ENCODE measurements at regions not wholly inside any gene's neighbourhood (a gene's known extent, or its start where the extent isn't known, plus 50 kb on each side); places are given as distances from the start of the nearest gene placed in this dataset.

DNA sequence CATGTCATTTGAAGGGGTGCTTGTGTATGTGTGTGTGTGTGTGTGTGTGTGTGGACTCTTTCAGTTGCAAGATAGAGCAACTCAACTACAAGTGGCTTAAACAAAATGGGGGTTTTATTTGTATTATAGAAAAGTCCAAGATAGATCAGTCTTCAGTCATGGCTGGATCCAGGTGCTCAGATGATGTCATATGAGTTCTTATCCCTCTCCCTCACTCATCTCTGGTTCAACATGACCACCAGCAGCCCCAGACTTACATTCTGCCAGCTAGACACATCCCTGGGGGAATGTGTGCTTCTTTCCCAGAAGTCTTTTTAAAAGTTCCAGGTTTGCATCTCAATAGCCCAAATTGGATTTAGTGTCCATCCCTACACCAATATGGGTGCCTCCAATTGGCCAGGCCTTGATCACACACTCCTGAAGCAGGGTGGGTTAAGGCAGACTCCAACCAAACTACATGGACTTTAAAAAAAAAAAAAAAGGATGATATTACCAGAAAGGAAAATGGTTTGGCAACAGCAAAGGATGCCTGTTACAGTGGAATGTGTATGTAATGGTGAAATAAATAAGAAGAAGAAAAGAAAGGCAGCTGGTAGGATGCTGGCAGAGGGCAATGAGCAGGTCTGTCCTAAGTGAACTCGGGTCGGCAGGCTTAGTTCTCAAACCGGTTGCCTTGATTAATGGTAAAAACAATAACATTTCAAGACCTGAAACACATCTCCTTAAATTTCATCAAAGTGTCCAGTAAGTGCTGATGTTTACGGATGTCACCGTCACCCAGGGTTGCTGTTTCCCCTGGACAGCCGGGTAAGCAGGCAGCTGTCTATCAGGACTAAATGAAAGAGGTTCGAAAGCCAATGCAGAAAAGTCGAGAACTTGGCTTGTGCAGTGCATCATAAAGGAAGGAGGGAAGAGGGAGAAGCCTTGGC, 107.7 kb downstream of the SMIM20 start:
- no peak for DNase-seq

DNA sequence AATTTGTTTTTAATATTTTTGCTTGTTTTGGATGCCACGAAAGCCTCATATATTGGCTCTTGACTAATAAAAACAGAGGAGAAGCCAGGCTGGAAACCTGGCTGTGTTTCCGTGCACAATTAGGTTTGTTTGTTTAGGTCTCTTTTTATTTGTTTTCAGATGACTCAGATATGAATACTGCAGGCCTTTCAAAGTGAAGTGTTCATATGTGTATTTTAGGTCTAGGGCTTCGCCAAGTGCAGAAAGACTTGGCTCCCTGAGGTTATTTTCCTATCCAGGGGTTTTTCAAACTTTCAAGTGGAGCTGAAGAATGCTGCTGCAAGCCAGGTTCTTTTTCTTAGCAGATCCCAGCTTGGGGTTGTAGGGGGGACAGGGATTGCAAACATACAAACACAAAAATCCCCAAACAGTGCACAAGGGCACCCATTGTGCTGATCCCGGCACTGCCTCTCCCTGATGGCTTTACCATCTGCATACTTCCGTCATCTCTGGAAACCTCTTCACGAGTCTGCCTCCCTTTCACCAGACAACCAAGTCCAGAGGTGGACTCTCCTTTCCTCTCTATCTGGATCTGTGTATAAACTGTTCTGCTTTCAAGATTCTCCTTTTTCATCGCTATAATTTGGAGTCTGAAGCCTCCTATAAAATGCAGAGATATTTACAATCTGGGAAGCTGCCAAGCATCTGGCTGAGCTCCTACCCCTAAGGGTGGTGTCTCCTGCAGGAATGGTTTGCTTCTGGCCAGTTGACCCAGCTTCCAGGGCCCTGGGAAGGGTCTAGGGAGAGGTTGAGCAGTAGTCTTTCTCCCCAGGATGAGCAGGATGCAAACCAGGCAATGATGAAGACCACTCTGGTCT, 108.6 kb downstream of the SMIM20 start:
- DNase-seq: peak; percentile 6

DNA sequence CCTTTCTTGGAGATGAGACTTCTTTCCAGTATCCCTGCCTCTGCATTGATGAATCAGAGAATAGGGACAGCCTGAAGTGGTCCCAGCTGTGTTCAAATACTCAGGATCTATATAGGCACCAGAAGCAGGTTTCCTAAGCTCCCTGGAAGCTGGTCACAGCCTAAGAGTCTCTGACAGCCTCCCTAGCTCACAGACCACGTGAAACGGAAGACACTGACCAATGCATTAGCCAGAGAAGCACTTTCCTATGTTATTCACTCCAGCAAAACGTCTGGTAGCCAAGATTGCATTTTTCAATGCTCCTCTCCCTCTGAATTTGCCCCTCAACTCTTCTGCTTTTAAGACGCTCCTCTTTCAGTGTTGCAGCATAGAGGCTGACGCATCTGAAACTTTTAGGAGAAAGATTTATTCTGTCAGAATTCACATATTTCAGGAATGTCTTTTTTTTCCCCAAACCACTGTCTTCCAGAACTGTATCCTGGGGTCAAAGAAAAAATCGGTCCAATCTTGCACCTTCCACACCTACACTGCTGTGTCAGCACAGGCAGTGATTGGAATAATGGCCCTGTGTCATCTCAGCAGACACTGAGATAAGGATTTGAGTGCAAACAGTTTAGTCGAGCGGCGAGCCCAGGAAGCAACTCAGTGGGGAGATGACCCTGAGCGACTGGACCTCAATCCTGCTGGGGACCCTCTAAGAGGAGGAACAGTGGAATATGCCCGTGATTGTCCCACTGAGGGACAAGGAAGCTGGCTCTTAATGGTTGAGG, 109.4 kb downstream of the SMIM20 start:
- DNase-seq: no peak

DNA sequence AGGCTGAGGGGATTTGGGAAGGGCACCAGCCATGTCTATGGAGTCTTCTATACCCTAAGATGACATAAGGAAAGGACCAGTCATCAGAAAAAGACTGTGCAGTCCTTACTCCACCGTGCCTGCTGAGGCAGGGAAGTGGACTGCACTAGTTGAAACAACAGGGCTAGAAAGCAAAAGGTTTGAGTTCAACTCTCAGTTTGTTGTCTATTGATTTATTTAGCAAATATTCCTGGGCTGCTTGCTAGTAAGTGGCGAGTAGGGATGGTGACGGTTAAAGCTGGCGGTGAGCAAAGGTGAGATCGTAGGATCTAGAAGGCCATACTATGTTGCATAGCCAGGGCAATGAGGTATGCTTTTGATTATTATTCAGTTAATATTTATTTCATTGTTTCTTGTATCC, 110.1 kb downstream of the SMIM20 start:
- DNase-seq: no peak

DNA sequence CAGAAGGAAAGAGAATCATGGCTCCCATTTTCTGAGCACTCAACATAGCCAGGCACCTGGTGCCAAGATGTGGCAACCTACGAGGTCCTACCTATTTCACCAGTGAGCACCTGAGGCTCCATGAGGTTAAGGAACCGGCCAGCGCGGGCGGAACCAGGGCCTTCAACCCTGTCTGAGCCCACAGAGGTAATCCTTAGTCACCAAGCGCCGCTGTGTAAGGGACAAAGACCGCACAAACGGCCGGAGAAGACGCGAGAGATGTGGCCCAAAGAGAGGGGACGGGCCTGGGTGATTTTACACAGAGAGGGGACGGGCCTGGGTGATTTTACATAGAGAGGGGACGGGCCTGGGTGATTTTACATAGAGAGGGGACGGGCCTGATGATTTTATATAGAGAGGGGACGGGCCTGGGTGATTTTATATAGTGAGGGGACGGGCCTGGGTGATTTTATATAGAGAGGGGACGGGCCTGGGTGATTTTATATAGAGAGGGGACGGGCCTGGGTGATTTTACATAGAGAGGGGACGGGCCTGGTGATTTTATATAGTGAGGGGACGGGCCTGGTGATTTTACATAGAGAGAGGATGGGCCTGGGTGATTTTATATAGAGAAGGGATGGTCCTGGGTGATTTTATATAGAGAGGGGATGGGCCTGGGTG, 114.2 kb downstream of the SMIM20 start:
- DNase-seq: no peak

DNA sequence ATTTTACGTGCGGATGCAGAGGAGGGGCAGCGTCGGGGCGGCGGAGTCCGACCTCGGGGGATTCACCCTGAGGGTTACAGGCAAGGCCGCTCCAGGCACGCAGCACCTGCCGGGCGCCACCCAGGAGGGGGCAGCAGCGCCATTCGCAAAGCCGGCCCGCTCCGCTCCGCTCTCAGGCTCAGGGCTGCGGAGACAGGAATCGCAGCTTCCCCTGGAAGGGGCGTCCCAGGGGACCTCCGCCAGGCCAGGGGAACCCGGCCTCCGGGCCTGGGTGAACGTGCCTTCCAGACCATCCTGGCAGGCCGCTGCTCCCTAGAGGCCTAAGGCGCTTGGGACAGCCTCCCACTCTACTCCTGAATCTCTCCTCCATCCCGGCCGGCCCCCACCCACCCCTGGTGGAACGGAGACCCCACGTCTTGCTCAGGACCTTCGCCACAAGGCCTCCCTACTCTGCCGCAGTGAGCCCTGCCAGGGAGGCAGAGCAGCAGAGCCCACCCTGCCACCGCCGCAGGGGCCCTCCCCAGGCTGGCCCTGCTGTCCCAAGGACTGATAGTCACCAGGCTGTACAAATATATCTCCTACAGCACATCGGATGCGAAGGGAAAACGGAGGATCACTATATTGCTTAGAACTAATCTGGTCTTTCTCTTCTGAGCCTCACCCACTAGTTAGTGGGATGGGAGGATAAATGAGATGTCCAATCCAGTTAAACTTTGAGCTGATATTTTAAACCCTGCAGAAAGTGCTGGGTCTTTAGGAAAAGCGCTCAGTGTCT, 115.0 kb downstream of the SMIM20 start:
- peak; percentile 33 for DNase-seq

DNA sequence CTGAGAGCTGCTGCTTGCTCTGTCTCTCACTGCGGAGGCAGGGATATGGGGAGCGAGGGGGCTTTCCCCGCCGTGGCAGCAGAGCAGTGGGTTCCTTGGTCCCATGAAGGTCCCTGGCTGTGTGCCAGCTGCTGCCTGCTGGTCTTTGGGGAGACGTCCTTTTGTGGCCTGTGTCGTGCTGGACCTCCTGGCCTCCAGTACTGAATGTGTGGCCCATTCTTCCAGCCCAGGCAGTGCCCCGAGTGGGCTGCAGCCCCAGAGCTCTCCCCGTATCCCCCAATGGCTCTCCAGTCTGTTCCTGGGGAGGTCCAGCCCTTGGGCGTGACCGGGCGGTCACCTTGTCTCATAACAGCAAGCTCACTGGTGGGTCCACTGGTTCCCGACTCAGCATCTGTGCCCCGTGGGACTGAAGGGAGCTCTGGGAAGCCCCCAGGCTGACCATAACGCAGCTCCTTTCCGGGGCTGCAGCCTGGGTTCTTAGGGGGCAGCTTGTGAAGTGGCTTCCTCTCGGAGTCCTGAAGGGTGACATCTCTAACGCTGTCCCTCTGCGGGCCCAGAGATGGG, 115.6 kb downstream of the SMIM20 start:
- DNase-seq: no peak

DNA sequence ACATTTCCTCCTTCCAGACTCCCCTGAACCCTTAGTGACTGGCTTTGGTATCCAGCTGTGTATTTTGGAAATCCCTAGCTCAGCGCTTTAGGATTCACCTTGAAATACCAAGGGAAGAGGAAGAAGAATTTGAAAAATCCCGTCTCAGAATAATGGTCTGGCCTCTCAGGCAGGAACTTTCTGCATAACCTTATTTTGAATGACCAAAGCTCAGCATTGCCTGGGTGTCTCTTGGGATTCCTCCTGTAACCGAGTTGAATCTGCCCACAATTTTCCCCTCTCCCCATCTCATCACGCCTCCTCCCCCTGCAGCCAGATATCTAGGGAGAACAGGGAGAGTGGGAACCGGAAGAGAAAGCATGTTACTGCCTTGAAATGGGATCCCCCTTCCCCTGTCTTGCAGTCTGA, 116.2 kb downstream of the SMIM20 start:
- no peak for DNase-seq

DNA sequence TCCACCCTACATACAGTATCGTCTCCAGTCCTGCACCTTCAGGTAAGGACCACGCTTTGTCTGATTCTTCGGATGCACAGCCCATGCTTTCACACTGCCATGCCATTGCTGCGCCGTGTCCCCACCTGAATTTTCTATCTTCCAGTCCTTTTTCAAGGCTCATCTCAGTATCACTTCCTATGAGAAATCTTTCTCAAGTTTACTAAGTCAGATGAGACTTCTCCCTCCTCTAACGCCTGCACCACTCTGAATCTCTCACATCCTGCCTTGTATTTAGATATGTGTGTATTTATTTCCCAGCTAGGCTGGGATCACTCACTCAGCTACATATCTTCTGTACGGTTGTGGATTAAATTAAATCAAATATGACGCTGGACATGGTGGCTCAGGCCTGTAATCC, 116.8 kb downstream of the SMIM20 start:
- DNase-seq: no peak

DNA sequence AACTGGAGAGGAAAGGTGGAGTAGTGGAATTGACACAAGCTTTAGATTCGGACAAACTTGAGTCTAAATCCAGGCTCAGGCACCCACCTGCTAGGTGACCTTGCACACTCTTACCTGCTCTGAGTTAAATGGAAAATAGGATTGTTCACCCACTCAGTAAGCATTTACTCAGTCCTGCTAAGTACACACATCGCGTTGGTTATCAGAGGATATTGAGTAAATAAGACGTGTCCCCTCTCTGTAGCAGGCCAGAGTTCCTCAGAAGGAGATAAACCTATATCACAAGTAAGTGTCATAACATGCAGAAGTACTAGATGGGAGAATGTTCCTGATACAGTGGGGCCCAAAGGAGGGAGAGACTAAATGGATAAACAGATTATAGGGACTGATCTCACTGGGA, 117.7 kb downstream of the SMIM20 start:
- no peak for DNase-seq

DNA sequence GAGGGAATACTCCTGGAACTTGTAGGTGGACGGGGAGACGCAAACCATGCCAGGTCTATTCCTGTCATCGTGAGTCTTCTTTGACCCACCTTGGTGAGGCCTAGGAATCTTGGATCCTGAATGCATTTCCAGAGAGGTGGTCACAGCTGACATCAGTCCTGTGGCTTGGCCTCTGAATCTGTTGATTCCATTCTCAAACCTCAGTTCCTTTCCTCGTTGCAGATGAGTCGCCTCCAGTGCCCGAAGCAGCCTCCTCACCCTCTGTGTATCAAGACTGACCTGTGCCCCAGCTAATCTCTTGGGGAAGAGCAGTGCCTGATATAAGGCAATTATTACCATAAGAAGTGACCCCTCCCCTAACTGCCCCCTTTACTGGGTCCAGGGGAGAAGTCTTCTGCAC, 118.1 kb downstream of the SMIM20 start:
- DNase-seq: no peak

DNA sequence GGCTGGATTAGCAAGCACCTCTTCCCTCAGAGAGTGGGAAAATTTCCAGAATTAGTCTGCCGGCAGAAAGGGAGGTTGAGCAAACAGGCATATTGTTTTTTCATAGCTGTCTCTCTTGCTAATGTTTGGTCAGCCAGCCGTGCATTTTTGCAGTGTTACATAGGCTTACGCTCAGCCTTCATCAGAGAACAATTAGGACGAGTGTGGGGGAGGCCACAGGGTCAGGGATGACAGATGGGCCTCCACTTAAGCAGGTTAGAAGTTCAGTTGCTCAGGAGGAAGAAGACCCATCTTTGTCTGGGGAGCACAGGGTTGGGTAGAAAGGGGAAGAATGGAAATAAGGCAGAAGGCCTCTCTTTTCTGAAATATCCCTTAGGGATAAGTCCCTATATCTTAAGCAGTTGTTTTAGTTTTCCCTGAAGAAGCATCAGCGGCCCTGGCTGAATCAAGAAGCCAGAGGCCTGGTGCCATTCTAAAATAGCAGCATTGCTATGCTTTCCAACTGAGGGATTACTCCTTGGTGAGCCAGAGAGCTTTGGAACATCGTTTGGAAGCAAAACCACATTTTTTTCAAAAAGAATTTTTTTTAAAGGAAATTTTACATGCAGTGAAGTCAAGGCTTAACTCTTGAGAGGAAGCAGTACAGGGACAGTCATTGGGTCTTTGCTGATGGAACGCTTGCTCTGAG, 118.8 kb downstream of the SMIM20 start:
- DNase-seq: no peak

DNA sequence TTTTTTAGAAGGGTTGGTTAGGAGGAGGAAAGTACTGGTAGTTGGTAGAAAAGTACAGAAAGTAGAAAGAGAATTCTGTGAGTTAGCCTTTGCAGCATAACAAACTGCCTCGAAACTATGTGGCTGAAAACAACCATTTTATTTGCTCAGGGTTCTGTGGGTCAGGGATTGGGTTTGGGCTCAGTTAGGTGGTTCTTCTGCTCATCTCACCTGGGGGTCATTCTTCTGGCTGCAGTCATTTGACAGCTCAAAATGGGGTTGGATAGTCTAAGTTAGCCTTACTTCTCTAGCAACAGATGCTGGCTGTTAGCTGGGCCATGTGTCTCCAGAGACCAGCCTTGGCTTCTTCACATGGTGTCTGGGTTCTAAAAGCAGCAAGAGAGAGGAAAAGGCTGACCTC, 119.4 kb downstream of the SMIM20 start:
- DNase-seq: no peak

DNA sequence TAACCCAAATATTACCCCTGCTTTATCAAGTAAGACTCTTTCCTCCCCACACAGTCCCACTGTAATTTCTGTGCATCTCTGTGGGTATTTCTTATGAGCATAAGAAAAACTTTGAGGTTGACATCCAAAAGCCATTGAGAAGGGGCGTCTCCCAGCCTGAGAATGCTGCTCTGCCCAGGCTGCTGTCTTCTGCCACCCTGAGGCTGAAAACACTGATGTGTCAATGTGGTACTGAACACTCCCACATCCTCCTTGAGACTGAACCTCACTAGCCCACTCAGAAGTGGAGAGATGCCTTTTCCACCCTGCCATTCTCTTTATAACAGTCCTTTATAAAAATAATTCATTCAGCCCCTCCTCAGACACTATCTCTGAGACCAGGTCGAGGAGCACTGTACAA, 120.8 kb downstream of the SMIM20 start:
- no peak for DNase-seq

DNA sequence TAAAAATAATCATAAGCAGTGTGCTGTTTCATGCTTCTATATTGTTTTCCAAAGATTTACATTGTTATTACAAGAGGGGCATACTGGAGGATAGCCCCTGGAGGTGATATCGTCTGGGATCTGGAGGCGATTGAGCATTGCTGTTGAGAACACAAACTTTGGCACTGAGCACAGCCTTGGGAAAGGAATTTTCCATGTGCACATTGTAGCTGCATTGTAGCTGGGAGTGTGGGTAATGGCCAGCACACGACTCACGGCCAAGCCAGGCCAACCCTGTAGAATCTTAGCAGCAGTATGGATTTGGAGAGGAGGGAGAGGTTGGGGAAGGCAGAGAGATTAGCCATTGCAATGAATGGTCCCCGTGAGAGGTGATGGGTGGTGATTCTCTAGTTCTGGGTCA, 121.9 kb downstream of the SMIM20 start:
- DNase-seq: no peak

DNA sequence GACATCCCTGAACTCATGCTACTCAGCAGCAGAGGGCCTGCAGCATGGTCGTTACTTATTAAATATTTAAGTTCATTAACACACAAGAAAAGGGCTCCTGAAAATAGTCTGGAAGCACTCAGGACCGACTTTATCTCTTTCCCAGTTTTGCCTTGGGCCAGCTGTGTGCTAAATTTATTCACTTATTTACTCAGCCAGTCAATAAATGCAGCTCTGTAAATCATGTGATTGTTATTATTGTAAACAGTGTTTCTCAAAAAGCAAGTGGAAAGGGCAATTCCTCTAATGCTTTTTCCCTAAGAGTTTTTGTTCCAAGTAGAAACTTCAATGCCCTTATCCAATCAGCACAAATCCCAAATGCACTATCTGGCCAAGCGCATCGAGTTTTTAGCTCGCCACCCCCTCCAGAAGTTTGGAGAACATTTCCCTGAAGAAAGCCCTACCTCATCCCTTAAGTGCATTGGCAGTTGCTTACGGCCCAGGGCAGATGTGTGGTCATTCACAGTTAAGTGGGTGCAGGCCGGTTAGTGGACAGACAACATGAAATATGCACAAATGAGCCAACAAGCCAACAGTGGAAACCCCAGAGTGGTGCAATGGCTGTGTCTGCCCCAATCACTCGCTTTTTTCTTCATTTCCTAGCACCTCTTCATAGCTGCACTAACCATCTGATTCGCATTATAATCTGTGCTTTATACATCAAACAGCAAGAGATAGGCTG, 125.8 kb downstream of the SMIM20 start:
- DNase-seq: no peak

DNA sequence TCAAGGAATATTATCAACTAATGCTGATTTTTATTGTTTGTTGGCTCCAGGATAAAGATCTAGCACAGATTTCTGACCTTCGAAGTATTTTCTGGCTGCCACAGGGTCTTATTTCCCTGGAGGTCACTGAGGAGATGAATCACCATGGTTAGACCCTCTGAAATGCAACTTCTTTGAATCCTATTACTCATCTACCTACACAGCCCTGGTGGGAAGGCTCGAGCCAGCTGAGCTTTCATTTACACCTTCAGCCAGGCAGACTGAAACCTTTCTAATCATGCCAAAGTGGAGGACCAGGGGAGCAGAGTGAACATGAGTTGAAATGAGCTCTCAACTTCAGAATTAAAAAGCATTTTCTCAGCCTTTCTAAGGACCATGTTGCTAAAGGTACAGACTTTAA, 130.5 kb downstream of the SMIM20 start:
- no peak for DNase-seq

DNA sequence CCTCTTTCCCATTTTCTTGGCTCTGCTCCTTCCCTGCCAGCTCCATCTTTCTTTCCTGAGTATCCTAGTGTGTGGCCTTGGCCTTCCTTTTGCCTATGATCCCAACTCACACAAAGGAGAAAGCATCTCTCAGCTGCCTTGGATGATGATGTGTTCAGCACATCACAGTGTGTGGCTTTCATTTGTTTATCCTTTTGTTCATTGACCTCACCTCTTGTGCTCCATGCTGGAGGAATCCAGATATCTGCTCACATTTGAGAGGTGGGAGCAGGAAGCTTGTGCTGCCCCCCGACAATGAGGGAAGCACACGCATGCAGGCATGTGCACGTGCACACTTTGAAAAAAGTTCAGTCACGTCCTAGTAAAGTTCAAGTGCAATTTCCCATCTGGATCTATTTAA, 131.0 kb downstream of the SMIM20 start:
- no peak for DNase-seq

DNA sequence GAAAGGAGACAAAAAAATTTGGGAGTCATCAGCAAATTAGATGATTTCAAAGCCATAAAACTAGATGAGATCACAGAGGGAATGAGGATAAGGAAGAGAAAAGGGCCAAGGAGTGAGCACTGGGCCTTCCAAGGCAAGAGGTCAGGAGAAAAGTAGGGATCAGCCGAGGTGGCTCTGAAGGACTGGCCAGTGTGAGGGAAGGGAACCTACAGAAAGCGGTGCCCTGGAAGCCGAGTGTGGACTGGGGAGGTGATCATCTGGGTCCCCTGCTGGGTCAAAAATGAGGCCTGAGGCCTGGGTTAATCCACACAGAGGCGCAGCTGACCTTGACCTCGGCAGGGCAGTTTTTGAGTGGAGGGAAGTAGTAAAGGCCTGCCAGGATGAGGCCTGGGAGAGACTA, 133.8 kb downstream of the SMIM20 start:
- no peak for DNase-seq

DNA sequence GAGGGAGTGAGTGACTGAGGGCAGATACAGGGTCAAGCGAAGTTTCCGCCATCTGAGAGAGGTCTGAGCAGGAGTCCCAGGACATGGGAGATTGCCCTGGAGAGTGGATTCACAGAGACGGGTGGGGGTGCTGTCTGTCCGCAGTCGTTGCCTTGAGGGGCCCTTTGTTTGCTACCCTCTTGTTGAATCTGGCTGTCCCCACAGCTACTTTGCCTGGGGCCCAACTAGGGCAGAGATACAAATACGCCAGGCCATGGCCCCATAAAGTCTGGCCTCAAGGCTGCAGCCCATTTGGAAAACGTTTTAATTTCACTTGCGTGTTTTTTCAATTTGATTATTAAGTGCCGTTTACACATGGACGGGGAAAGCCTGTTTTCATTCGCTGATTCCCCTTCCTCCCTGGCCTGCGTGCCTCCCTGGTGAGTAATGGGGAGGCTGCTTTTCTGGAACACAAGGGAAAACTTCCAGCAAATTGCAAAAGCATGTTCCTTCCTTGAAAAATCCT, 134.4 kb downstream of the SMIM20 start:
- no peak for DNase-seq

Measured in GOT3 (cell line).